ENCODE measurements at regions not wholly inside any gene's neighbourhood (a gene's known extent, or its start where the extent isn't known, plus 50 kb on each side); places are given as distances from the start of the nearest gene placed in this dataset.

GRCh38 chr13:67506407-67506806 is 276.3 kb upstream of the PCDH9 start:
- Histone ChIP-seq H3K9me3 (no peaks in the 10 kb centered on the region), H3K27me3 (replicated peaks in 1 of 7) (no peaks in the 10 kb centered on the region), H3K4me3 (no peak overlapping the region), H3K36me3 (no peaks in the 10 kb centered on the region), H3K4me1 (no peaks in the 10 kb centered on the region), H3K27ac (no peak overlapping the region)
- intact Hi-C loops (cut with DNase I; ENCODE audit: low total_unique reads) = no loop called here
- TF ChIP-seq POLR2A (IDR thresholded peaks at IDR 0.05) = no peak
- no peak for TF ChIP-seq POLR2AphosphoS5 (IDR thresholded peaks at IDR 0.05)
- TF ChIP-seq CTCF (IDR thresholded peaks at IDR 0.05 in 8 of 11, conservative IDR thresholded peaks at IDR 0.05 in 3 of 11) = no peak
- no peak for DNase-seq

GRCh38 chr13:67505376-67505775 is 275.2 kb upstream of the PCDH9 start:
- no peak for DNase-seq
- TF ChIP-seq CTCF (IDR thresholded peaks at IDR 0.05 in 8 of 11, conservative IDR thresholded peaks at IDR 0.05 in 3 of 11) (no peak), POLR2AphosphoS5 (IDR thresholded peaks at IDR 0.05) (no peak), POLR2A (IDR thresholded peaks at IDR 0.05) (no peak)
- H3K9me3 ChIP-seq = no peaks in the 10 kb centered on the region
- H3K27ac ChIP-seq = no peak overlapping the region
- intact Hi-C loops (cut with DNase I; ENCODE audit: low total_unique reads) = no loop called here
- H3K27me3 ChIP-seq (replicated peaks in 1 of 7) = no peaks in the 10 kb centered on the region
- H3K36me3 ChIP-seq = no peaks in the 10 kb centered on the region
- no peak overlapping the region for H3K4me3 ChIP-seq
- no peaks in the 10 kb centered on the region for H3K4me1 ChIP-seq

- Histone ChIP-seq H3K27me3 (replicated peaks in 1 of 7) (no peaks in the 10 kb centered on the region), H3K36me3 (no peaks in the 10 kb centered on the region), H3K27ac (no peak overlapping the region), H3K4me1 (no peaks in the 10 kb centered on the region), H3K9me3 (peaks cover 0 to 5% (median 0%) of the 10 kb centered on the region in 8 donors), H3K4me3 (no peak overlapping the region)
- intact Hi-C loops (cut with DNase I; ENCODE audit: low total_unique reads) = no loop called here
- DNase-seq = no peak
- WGBS, 5 donors = 51 to 73% (median 61%) methylated on average over 3 of the region's 3 CpGs
- TF ChIP-seq CTCF (IDR thresholded peaks at IDR 0.05 in 8 of 11, conservative IDR thresholded peaks at IDR 0.05 in 3 of 11) = no peak
- no peak for TF ChIP-seq POLR2AphosphoS5 (IDR thresholded peaks at IDR 0.05)
- TF ChIP-seq POLR2A (IDR thresholded peaks at IDR 0.05) = no peak
These were observed 268.8 kb upstream of the PCDH9 start for GRCh38 chr13:67498948-67499347.

- TF ChIP-seq POLR2A (IDR thresholded peaks at IDR 0.05) = no peak
- no peak for TF ChIP-seq POLR2AphosphoS5 (IDR thresholded peaks at IDR 0.05)
- TF ChIP-seq CTCF (IDR thresholded peaks at IDR 0.05 in 8 of 11, conservative IDR thresholded peaks at IDR 0.05 in 3 of 11) = no peak
- Histone ChIP-seq H3K27ac (no peak overlapping the region), H3K9me3 (no peaks in the 10 kb centered on the region), H3K4me1 (no peaks in the 10 kb centered on the region), H3K36me3 (no peaks in the 10 kb centered on the region), H3K27me3 (replicated peaks in 1 of 7) (no peaks in the 10 kb centered on the region), H3K4me3 (no peak overlapping the region)
- intact Hi-C loops (cut with DNase I; ENCODE audit: low total_unique reads) = no loop called here
- 6 to 21% (median 14%) methylated on average over 1 of the region's 1 CpG for WGBS, 5 donors
- no peak for DNase-seq
These were observed 263.7 kb upstream of the PCDH9 start for GRCh38 chr13:67493835-67494234.

Data from spleen (tissue), 11 donors.